ENCODE measurements at regions not wholly inside any gene's neighbourhood (a gene's known extent, or its start where the extent isn't known, plus 50 kb on each side); places are given as distances from the start of the nearest gene placed in this dataset.
"Not testable (repeated sequence)": the region's sequence is repeated elsewhere in the genome, so short reads cannot be mapped to it uniquely, and the experiment has no call there.

DNA sequence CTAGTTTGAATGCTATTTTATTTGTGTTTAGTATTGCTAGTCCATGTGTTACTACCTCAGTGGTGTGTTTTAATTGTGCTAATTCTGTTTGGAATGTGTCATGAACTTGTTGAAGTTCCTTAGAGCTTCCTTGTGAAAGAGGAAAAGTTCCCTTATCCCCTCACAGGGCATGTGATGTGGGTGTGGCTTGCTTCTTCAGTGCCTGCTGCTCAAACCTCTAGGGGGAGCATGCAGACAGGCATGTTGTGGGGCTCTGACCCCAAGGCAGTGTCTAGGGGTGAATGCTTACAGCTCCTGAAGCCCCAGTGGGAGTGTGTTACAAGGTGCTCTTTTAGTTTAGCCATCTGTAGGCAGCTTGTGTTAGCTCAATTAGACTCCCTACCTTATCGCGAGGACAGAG, 86.5 kb downstream of the MAGED4 start:
- TF ChIP-seq, protein P1, sequence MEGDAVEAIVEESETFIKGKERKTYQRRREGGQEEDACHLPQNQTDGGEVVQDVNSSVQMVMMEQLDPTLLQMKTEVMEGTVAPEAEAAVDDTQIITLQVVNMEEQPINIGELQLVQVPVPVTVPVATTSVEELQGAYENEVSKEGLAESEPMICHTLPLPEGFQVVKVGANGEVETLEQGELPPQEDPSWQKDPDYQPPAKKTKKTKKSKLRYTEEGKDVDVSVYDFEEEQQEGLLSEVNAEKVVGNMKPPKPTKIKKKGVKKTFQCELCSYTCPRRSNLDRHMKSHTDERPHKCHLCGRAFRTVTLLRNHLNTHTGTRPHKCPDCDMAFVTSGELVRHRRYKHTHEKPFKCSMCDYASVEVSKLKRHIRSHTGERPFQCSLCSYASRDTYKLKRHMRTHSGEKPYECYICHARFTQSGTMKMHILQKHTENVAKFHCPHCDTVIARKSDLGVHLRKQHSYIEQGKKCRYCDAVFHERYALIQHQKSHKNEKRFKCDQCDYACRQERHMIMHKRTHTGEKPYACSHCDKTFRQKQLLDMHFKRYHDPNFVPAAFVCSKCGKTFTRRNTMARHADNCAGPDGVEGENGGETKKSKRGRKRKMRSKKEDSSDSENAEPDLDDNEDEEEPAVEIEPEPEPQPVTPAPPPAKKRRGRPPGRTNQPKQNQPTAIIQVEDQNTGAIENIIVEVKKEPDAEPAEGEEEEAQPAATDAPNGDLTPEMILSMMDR (conservative IDR thresholded peaks at IDR 0.05; ENCODE audit: low read depth, low read length), result peak; percentile 39
- DNase-seq (ENCODE audit: low read depth), result no peak

DNA sequence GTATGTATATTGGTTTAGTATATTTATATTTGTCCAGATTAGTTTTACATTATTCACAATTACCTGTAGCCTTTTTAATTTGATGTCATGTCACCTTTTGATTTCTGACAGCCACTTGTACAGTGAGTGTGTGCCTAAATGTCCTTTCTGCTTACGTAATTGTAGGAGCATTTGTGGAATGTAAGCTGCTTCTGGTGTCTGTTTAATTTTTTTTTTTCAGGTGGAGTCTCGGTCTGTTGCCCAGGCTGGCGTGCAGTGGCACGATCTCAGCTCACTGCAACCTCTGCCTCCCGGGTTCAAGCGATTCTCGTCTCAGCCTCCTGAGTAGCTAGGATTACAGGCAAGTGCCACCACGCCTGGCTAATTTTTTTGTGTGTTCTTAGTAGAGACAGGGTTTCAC, 91.2 kb upstream of the XAGE2 start:
- no peak for DNase-seq (ENCODE audit: low read depth)
- H3K4me3 ChIP-seq (ENCODE audit: low read length), result no peak overlapping the region
- TF ChIP-seq, protein P1 (conservative IDR thresholded peaks at IDR 0.05; ENCODE audit: low read depth, low read length), result no peak

More for the DNA sequence above, 86.5 kb downstream of the MAGED4 start:
- no peak overlapping the region for H3K4me3 ChIP-seq (ENCODE audit: low read length)

DNA sequence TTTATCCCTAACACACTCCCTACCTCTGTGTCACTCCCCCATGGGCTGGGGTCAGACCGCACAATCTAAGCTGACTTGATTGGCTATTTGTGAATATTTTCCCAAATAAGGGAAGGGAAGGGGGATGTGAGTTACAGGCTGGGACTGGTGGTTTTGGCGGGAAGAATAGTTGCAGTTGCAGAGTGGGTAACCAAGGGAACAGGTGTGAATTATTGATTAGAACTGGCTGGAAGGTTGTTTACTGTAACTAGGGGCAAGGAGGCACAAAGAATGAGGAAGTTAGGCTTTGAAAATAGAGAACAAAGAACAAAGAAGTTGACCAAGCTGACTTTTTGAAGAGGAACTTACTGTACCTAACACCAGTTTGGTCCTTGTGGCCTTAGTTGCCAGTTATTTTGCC, 88.0 kb upstream of the XAGE2 start:
- DNase-seq (ENCODE audit: low read depth), result no peak
- TF ChIP-seq, protein P1 (conservative IDR thresholded peaks at IDR 0.05; ENCODE audit: low read depth, low read length), result no peak
- H3K4me3 ChIP-seq (ENCODE audit: low read length), result no peak overlapping the region

DNA sequence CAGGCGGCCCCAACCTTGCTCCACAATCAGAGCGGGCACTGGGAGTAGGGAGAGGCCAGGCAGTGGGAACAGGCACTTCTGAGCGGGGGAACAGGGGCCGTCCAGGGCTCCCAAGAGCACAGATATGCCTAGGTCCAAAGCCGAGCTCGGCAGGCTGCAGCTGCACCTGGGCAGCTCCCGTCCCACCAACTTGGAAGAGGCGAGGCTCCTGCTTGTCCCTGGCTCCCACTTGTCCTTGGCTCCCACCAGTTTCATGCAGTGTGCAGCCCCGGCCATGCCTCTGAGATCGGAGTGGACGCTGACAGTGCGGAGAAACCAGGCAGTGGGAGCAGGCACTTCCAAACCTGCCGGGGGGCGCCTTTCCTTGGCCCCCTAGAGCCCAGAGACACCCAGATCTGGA, 84.0 kb upstream of the XAGE2 start:
- no peak for DNase-seq (ENCODE audit: low read depth)
- H3K4me3 ChIP-seq (ENCODE audit: low read length), result no peak overlapping the region
- TF ChIP-seq, protein P1 (conservative IDR thresholded peaks at IDR 0.05; ENCODE audit: low read depth, low read length), result no peak

DNA sequence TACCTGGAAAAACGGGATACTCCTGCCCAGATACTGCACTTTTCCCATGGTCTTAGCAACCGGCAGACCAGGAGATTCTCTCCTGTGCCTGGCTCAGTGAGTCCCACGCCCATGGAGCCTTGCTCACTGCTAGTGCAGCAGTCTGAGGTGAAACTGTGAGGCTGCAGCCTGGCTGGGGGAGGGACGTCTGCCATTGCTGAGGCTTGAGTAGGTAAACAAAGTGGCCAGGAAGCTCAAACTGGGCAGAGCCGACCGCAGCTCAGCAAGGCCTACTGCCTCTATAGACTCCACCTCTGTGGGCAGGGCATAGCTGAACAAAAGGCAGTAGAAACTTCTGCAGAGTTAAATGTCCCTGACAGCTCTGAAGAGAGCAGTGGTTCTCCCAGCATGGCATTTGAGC, 69.9 kb upstream of the XAGE2 start:
- not testable (repeated sequence) for H3K4me3 ChIP-seq (ENCODE audit: low read length); DNase-seq (ENCODE audit: low read depth)

DNA sequence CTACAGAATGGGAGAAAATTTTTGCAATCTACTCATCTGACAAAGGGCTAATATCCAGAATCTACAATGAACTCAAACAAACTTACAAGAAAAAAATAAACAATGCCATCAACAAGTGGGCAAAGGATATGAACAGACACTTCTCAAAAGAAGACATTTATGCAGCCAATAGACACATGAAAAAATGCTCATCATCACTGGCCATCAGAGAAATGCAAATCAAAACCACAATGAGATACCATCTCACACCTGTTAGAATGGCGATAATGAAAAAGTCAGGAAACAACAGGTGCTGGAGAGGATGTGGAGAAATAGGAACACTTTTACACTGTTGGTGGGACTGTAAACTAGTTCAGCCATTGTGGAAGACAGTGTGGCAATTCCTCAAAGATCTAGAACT, 60.3 kb upstream of the XAGE2 start:
- H3K4me3 ChIP-seq (ENCODE audit: low read length); DNase-seq (ENCODE audit: low read depth): not testable (repeated sequence)

All from retinal pigment epithelial cell (primary cell).